GM21825 (cell line): ENCODE measurements at regions not wholly inside any gene's neighbourhood (a gene's known extent, or its start where the extent isn't known, plus 50 kb on each side); places are given as distances from the start of the nearest gene placed in this dataset.

Source experiments
- ATAC-seq: cut with Tn5 transposase; IDR thresholded peaks from one replicate; pipeline ENCODE4 v1.9.1; 2021; ENCODE audit warnings: mild to moderate bottlenecking, moderate library complexity; ENCODE audit not compliant: unreplicated experiment

- ATAC-seq = no peak
Observed at GRCh38 chr10:29184205-29185000, 104.5 kb upstream of the LYZL1 start.

- ATAC-seq = no peak
Observed at GRCh38 chr10:29185050-29185449, 103.8 kb upstream of the LYZL1 start.

DNA sequence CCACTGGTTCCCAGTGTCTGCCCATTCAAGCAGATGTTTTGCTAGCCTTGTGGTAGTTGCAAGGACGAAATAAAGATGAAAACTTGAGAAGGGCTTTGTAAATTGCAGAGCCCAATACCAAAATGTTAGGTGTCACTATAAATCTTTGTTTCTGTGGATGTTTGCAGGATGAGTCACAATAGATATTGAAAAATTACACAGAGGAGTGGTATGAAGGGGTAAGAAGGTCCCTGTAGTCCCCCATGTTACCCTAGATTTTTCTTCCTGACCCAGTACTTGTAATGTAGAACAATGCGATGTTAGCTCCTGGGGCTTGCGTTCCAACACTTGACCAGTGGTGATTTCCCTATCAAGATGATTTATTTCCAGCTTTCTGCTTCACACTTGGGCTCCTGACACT is 102.6 kb upstream of the LYZL1 start:
- no peak for ATAC-seq

DNA sequence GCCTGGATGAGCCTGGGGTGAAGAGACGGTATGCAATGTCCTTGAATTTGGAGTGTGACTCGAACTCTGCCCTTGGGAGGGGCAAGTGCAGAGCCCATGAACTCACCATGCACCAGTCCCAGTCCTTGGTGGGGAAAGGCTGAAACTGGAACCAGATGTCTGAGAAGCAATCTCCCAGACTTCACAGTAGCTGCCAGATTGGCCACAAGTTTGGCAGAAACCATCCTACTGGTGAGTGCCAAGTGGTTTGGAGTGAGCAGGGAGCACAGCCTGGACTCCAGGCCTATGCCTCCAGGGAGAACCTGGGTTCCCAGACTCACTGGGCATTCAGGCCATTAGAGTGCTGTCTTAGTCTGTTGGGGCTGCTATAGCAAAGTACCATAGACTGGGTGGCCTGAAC is 99.6 kb upstream of the LYZL1 start:
- no peak for ATAC-seq

GRCh38 chr10:29191674-29192073 is 97.2 kb upstream of the LYZL1 start:
- ATAC-seq = no peak

GRCh38 chr10:29199339-29199738 is 89.5 kb upstream of the LYZL1 start:
- ATAC-seq = no peak

DNA sequence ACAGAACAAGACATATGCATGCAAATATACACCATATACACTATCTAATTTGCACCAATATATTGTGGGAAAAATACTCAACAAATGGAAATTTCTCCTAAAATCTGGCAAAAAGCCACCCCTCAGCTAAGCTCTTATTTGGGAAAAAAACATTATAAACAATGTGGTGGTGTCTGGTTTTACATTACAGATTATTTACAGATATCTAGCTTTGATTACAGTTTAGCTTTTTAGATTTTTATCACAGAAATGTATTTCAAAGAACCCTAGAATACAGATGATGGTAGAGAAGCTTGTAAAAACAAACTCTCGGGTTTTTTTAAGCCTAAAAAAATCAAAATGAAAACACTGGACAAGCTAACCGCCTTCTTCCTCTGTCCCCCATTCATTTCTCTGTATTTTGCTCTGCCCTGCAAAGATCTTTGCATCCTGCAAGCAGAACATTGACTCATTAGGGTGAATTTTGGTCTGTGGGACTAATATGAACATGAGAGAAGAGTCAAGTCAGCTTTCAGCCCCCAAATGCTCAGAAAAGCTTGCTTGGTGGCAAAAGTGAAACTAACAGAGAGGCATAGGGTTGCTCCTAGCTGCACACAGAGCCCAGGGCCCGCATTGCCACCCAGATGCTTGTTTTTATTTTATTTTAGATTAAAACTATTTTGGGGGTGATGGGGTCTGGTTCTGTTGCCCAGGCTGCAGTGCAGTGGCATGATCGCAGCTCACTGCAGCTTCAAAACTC is 88.8 kb upstream of the LYZL1 start:
- no peak for ATAC-seq

DNA sequence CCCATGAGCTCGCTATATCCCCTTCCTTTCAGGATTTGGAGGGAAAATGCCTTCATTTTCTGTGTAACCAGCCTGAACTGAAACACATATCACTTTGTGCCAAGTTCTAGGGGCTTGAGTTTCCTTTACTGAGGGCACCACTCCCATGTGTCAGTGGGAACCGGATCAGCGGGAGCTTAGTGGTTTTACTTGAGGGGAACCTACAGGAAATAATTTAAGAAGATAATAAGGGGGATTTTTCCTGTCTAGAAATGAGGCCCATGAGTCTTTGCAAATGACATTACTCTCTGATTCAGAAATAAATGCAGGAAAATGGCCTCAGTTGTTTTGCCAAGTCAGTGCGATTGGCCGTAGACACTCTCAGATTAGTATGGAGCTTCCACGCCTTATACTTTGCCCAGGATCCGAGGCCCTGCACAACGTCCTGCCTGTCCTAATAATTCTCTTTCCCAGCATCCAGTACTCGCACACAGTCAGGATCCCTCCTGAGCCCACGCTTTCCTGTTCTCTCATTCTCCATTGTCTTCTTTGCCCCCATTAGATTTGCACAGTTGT is 86.4 kb upstream of the LYZL1 start:
- no peak for ATAC-seq

DNA sequence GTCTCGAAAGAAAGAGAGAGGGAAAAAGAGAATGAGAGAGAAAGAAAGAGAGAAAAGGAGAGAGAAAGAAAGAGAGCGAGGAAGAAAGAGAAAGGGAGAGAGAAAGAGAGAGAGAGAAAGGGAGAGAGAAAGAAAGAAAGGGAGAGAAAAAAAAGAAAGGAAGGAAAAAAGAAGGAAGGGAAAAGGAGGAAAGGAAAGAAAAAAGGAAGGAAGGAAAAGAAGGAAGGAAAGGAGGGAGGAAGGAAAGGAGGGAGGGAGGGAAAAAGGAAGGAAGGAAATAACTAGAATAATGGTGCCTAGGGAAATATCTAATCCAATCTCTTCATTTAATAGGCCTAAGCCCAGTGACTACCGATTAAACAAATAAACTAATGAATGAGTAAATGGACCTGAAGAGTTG is 85.4 kb upstream of the LYZL1 start:
- ATAC-seq = no peak

GRCh38 chr10:29204070-29204800 is 84.6 kb upstream of the LYZL1 start:
- ATAC-seq = no peak

GRCh38 chr10:29205787-29206186 is 83.1 kb upstream of the LYZL1 start:
- ATAC-seq = no peak

GRCh38 chr10:29208845-29209244 is 80.0 kb upstream of the LYZL1 start:
- ATAC-seq = no peak

DNA sequence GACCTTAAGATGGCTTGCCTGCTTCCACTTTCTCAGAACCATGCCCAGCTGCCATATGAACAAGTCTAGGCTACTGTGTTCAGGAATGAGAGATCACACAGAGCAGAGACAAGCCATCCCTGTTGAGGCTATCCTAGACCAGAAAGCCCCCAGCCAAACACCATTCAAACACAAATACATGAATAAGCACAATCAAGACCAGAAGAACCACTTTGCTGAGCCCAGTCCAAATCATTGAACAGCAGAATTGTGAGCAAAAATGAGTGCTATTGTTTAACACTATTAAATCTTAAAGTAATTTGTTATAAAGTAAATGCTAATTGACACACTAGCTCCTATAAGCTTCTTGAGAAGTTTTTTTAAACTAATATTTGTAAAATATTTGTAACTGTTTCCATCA is 79.0 kb upstream of the LYZL1 start:
- ATAC-seq = no peak

DNA sequence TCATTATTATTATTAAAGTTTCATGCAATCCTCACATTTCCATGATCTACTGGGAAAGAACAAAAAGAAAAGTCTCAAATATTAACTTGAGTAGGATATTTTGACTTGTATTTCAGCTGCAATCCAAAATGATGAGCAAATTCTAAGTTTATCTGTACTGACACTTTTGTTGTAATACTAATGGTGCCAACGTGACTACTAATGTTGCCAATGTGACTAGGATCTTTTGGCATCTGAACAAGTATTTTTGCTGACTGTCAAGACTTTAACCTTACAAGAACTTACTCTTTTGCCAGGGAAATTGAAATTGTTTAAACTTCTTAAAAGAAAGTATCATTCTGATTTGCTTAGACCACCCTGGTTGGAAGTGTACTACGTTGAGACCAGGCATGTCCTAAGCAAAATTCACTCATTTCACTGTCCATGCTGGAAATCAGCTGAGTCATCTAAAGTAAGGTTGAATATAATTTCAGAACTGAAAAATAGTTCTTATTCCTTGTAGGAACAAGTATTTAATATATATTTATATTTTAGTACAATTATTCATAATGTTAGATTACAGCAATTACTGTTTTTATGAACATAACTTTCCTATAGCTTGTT is 78.5 kb upstream of the LYZL1 start:
- ATAC-seq = no peak

DNA sequence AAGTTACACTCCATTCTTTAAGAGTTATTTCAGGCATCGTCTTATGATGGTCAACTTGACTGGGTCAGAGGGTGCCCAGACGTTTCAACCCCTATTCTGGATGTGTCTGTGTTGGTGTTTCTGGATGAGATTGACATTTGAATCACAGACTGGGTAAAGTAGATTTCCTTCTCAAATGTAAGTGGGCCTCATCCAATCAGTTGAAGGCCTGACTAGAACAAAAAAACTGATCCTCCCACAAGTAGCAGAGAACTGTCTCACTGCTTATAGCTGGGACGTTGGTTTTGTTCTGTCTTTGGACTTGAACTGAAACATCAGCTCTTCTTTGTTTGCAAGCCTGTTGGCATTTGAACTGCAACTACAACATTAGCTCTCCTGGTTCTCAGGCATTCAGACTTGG is 76.3 kb upstream of the LYZL1 start:
- ATAC-seq = no peak

DNA sequence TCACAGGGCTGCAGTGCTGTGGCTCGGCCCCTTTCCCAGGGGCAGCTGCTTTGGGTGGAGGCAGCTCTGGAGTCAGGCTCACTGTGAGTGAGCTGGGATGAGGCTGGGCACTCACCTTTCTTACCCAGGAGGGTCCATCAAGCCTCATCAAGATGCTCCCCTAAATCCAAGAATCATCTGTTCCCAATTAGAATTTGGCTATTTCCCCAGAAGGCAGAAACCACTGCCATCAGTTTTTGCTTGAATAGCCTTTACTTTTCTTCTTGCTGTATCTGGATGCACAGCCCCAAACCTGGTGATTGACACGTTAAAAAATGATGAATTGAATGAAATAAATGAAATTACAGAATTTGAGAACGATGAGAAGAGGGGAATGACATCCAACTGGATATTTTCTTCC is 74.3 kb upstream of the LYZL1 start:
- ATAC-seq = no peak

DNA sequence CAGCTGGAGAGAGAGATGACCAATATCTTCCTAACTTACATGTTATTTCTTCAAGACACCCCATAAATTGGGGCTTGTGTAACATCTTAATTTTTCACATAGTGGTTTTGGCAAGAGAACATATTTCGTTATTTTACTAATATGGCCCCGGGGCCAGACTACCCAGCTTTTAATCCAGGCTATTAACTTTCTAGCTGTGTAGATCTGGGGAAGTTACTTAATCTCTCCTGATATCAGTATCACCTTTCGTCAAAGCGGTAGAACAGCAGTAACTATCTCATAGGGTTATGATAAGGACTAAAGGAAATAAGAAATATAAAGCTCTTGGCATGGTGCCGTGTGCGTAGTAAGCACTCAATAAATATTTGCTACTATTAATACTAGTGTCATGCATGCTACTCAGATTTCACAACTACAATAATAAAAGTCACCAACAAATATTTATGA is 71.6 kb upstream of the LYZL1 start:
- ATAC-seq = no peak

DNA sequence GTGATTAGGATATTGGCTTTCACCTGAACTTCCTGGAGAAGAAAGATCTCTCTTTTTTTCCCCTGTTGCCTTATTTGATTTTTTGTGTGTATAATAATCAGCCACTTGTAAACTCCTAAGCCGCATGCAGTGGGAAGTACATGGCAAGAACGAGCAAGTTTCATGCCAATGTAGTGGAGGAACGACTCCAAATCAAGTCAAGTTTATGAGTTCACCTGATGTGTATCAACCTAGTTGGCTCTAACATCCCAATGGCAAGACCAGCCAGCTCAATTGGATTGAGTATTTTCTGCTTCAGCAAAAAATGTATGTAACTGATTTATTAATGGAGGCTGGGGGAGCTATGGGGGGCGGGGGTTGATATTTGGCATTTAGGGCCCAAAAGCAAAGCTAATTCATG is 65.5 kb upstream of the LYZL1 start:
- no peak for ATAC-seq

DNA sequence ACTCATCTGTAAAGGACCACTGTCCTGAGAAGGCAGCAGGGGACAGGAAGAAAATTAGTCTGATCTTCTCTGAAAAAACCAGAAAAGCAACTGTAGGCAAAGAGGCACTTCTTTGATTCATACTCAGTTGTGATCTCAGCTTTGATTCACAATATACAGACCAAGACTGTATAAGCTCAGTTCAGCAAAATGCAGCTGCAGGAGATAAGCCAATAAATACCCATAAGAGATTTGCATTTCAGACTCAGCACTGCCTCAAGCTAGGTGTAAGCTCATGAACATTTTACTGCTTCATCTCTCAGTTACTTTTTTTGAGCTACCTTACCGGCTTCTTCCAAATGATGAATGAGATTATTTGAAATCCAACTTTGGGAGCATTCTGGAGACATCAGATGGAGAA is 64.2 kb upstream of the LYZL1 start:
- ATAC-seq = no peak

GRCh38 chr10:29227201-29227600 is 61.7 kb upstream of the LYZL1 start:
- no peak for ATAC-seq

DNA sequence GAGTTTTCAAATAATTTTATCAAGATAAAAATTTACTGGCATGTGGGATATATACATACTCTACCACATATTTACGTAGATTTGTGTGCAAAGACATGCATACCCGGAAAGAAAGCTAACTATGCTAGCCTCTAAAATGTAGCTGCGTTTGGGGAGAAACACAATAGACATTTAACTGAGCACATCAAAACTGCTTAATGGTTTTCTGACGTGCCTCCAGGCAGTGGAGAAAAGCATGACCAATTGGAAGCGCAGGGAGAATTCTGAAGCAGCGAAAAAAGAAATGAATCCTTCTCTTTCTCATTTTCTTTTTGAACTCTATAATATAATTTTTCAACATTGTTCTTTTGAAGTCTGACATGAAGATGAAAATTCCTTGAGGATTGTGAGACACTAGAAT is 60.3 kb upstream of the LYZL1 start:
- ATAC-seq = no peak
